Endothelial cell of umbilical vein (primary cell): ENCODE measurements at regions not wholly inside any gene's neighbourhood (a gene's known extent, or its start where the extent isn't known, plus 50 kb on each side); places are given as distances from the start of the nearest gene placed in this dataset.

Experiments
- BruUV-seq: library from RNA; stranded (reverse); fragments of 400-500 nt; replicated peaks from 2 replicates; lab custom pipeline; 2021; lab: Mats Ljungman, UMichigan
- CTCF ChIA-PET: fragments of 300-600, 350-600 bp; sonication (Branson Sonifier 250); formaldehyde crosslinking; loops from one replicate; lab custom pipeline; 2021; ENCODE audit warnings: antibody characterized with exemption, inconsistent platforms; lab: Charles Lee
- POLR2A ChIA-PET: fragments of 300-600, 350-600 bp; sonication (Branson Sonifier 250); formaldehyde crosslinking; loops from one replicate; lab custom pipeline; 2021; ENCODE audit warnings: antibody characterized with exemption, inconsistent platforms; lab: Charles Lee
- DNase-seq: peaks from one replicate; pipeline ENCODE4 v3.0.0-alpha.2; 2011; ENCODE audit warnings: low read depth, low spot score
- FAIRE-seq: peaks from 2 replicates; lab custom pipeline; 2011; peaks lifted over from hg19 to GRCh38; lab: Jason Lieb, UNC
- H2AFZ ChIP-seq: 2 replicates; pipeline ENCODE4 v1.6.0; 2012; ENCODE audit warnings: low read depth, low read length, control low read depth, inconsistent platforms
- H3K27ac ChIP-seq: 2 replicates; pipeline ENCODE4 v1.5.1; 2011; ENCODE audit warnings: low read depth, mild to moderate bottlenecking, control low read depth, low read length, moderate library complexity; ENCODE audit not compliant: insufficient read depth
- H3K27me3 ChIP-seq, 2 experiments: 2 replicates each; pipeline versions ENCODE4 v1.6.0 to v1.6.1; 2011; ENCODE audit warnings: low read length in 2 of 2, mixed read lengths in 1 of 2; ENCODE audit not compliant: control insufficient read depth in 2 of 2, insufficient read depth in 2 of 2
- H3K36me3 ChIP-seq, 2 experiments: 2 replicates in 1 of 2; 3 replicates in 1 of 2; pipeline ENCODE4 v1.5.1; 2011; ENCODE audit warnings: low read length in 2 of 2, mild to moderate bottlenecking in 1 of 2, moderate library complexity in 1 of 2; ENCODE audit not compliant: control insufficient read depth in 2 of 2, insufficient read depth in 2 of 2; ENCODE audit errors: extremely low read depth in 1 of 2
- H3K4me1 ChIP-seq: 3 replicates; pipeline ENCODE4 v1.5.1; 2011; ENCODE audit warnings: mild to moderate bottlenecking, low read length; ENCODE audit not compliant: control insufficient read depth, insufficient read depth; ENCODE audit errors: extremely low read depth
- H3K4me2 ChIP-seq: 2 replicates; pipeline ENCODE4 v1.6.1; 2011; ENCODE audit warnings: low read length, control low read depth, mixed read lengths; ENCODE audit not compliant: insufficient read depth
- H3K4me3 ChIP-seq, 3 experiments: fragments of 200-600 bp in 1 of 3; sonication (generic), shearing (Covaris generic) in 1 of 3; replicated peaks in 1 of 3; 2 replicates each; pipeline ENCODE4 v1.5.1; 2011 to 2016; ENCODE audit warnings: control low read depth in 3 of 3, low read length in 3 of 3, mild to moderate bottlenecking in 2 of 3, inconsistent platforms in 1 of 3, low read depth in 1 of 3, moderate library complexity in 1 of 3; ENCODE audit not compliant: insufficient read depth in 1 of 3
- H3K79me2 ChIP-seq: 2 replicates; pipeline ENCODE4 v1.6.0; 2012; ENCODE audit warnings: low read length, inconsistent platforms; ENCODE audit not compliant: control insufficient read depth, insufficient read depth
- H3K9ac ChIP-seq: replicated peaks from 2 replicates; pipeline ENCODE3; 2011; ENCODE audit warnings: low read length, control low read depth; ENCODE audit not compliant: insufficient read depth; ENCODE audit errors: extremely low read depth
- H3K9me1 ChIP-seq: replicated peaks from 3 replicates; pipeline ENCODE4 v1.6.0; 2011; ENCODE audit warnings: mild to moderate bottlenecking, low read length; ENCODE audit not compliant: control insufficient read depth, insufficient read depth; ENCODE audit errors: extremely low read depth
- H3K9me3 ChIP-seq: replicated peaks from 2 replicates; pipeline ENCODE4 v1.5.1; 2012; ENCODE audit warnings: low read length, inconsistent platforms; ENCODE audit not compliant: control insufficient read depth, insufficient read depth
- H4K20me1 ChIP-seq: replicated peaks from 2 replicates; pipeline ENCODE3; 2011; ENCODE audit warnings: mild to moderate bottlenecking, low read length; ENCODE audit not compliant: control insufficient read depth, insufficient read depth; ENCODE audit errors: extremely low read depth
- EZH2 ChIP-seq: IDR thresholded peaks from 2 replicates; pipeline ENCODE4 v1.6.1; 2012; ENCODE audit warnings: borderline replicate concordance, low read depth, mild to moderate bottlenecking, moderate library complexity, low read length, inconsistent platforms; ENCODE audit not compliant: severe bottlenecking
- FOS ChIP-seq: IDR thresholded peaks from 2 replicates; pipeline ENCODE4 v1.6.1; 2011; ENCODE audit warnings: mild to moderate bottlenecking, low read length, moderate library complexity, borderline replicate concordance; ENCODE audit not compliant: insufficient read depth
- GATA2 ChIP-seq: IDR thresholded peaks from 2 replicates; pipeline ENCODE4 v1.7.0; 2011; ENCODE audit warnings: low read depth, mild to moderate bottlenecking, moderate library complexity, mixed read lengths, low read length; ENCODE audit not compliant: insufficient read length, insufficient read depth
- JUN ChIP-seq: IDR thresholded peaks from 2 replicates; pipeline ENCODE4 v1.6.1; 2011; ENCODE audit warnings: borderline replicate concordance, low read depth; ENCODE audit not compliant: insufficient read length, insufficient read depth
- MYC ChIP-seq: IDR thresholded peaks from one replicate; pipeline ENCODE4 v1.6.1; 2011; ENCODE audit warnings: mild to moderate bottlenecking, low read depth, low read length
- POLR2A ChIP-seq: IDR thresholded peaks from 2 replicates; pipeline ENCODE4 v1.6.1; 2012; ENCODE audit warnings: low read depth, mild to moderate bottlenecking, control low read depth, low read length
- POLR2AphosphoS5 ChIP-seq: IDR thresholded peaks from 2 replicates; pipeline ENCODE4 v1.6.1; 2012; ENCODE audit warnings: low read depth, mild to moderate bottlenecking, control low read depth, low read length, moderate library complexity; ENCODE audit not compliant: insufficient read depth
- dilution Hi-C: fragments of 300-500 bp; cut with MboI; formaldehyde crosslinking; loops from one replicate; pipeline ENCODE4 v1.15.0; 2019; ENCODE audit warnings: low sequenced_read_pairs; ENCODE audit not compliant: extremely low pct_ligation_motif_present
- intact Hi-C: fragments of 100-400 bp; cut with micrococcal nuclease; formaldehyde crosslinking; loops from one replicate; pipeline ENCODE4 v1.10.0; 2022
- TF ChIP-seq, protein P1 (sequence below), 2 donors: IDR thresholded peaks; 1 replicate in 1 of 2; 2 replicates in 1 of 2; pipeline ENCODE4 v1.5.1; 2011; ENCODE audit warnings: low read length in 2 of 2, mild to moderate bottlenecking in 2 of 2, moderate library complexity in 2 of 2, control low read depth in 1 of 2, inconsistent platforms in 1 of 2, low read depth in 1 of 2; ENCODE audit not compliant: insufficient read depth in 1 of 2; ENCODE audit errors: extremely low read depth in 1 of 2
- TF ChIP-seq, protein P2 (sequence below): IDR thresholded peaks from 2 replicates; pipeline ENCODE4 v1.6.1; 2011; ENCODE audit not compliant: insufficient read depth, insufficient read length

DNA sequence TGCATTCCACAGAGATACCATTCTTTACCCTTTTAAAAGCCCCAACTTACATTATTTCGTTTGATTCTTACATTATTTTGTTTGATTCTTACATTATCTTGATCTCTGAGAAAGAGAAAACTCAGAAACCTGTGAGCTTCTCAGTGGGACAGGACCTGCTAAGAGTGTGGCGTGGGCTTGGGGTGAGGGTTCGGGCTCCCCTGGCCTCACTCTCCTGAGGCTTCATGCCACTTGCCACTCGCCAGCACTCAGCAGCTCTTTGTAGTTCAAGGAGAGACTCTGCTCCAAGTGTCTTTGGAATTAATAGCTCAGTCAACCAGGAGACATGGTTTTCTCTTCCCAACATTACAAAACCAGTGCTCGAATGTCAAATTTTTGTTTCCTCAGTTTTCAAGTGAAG is 132.4 kb upstream of the RGS17 start:
- Histone ChIP-seq H3K4me3 (no peak overlapping the region), H3K9me3 (no peaks in the 10 kb centered on the region), H3K27me3 (no peaks in the 10 kb centered on the region), H4K20me1 (no peaks in the 10 kb centered on the region), H3K27ac (no peak overlapping the region), H3K9ac (no peak overlapping the region), H3K4me1 (no peaks in the 10 kb centered on the region), H3K36me3 (no peaks in the 10 kb centered on the region), H3K4me2 (no peak overlapping the region), H2AFZ (no peak overlapping the region), H3K9me1 (no peaks in the 10 kb centered on the region), H3K79me2 (no peaks in the 10 kb centered on the region)
- CTCF ChIA-PET: no interaction called here
- dilution Hi-C loops: no loop called here
- intact Hi-C loops: no loop called here
- DNase-seq (no peak), FAIRE-seq (no peak)
- POLR2A ChIA-PET: no interaction called here
- TF ChIP-seq, protein P1, sequence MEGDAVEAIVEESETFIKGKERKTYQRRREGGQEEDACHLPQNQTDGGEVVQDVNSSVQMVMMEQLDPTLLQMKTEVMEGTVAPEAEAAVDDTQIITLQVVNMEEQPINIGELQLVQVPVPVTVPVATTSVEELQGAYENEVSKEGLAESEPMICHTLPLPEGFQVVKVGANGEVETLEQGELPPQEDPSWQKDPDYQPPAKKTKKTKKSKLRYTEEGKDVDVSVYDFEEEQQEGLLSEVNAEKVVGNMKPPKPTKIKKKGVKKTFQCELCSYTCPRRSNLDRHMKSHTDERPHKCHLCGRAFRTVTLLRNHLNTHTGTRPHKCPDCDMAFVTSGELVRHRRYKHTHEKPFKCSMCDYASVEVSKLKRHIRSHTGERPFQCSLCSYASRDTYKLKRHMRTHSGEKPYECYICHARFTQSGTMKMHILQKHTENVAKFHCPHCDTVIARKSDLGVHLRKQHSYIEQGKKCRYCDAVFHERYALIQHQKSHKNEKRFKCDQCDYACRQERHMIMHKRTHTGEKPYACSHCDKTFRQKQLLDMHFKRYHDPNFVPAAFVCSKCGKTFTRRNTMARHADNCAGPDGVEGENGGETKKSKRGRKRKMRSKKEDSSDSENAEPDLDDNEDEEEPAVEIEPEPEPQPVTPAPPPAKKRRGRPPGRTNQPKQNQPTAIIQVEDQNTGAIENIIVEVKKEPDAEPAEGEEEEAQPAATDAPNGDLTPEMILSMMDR (IDR thresholded peaks at IDR 0.05; ENCODE audit: extremely low read depth in 1 of 2, insufficient read depth in 1 of 2, low read depth in 1 of 2, low read length in 2 of 2): no peak
- TF ChIP-seq, protein P2, sequence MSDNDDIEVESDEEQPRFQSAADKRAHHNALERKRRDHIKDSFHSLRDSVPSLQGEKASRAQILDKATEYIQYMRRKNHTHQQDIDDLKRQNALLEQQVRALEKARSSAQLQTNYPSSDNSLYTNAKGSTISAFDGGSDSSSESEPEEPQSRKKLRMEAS: no peak
- TF ChIP-seq POLR2A (no peak), POLR2AphosphoS5 (no peak), EZH2 (no peak), MYC (no peak), GATA2 (no peak), FOS (no peak), JUN (no peak)
- no TSS peak for BruUV-seq
